RKO (cell line): ENCODE measurements at regions not wholly inside any gene's neighbourhood (a gene's known extent, or its start where the extent isn't known, plus 50 kb on each side); places are given as distances from the start of the nearest gene placed in this dataset.
"Not testable (repeated sequence)": the region's sequence is repeated elsewhere in the genome, so short reads cannot be mapped to it uniquely, and the experiment has no call there.

ENCODE experiments used
- DNase-seq: peaks from one replicate; pipeline ENCODE4 v3.0.0-alpha.2; 2016; ENCODE audit warnings: low spot score

DNA sequence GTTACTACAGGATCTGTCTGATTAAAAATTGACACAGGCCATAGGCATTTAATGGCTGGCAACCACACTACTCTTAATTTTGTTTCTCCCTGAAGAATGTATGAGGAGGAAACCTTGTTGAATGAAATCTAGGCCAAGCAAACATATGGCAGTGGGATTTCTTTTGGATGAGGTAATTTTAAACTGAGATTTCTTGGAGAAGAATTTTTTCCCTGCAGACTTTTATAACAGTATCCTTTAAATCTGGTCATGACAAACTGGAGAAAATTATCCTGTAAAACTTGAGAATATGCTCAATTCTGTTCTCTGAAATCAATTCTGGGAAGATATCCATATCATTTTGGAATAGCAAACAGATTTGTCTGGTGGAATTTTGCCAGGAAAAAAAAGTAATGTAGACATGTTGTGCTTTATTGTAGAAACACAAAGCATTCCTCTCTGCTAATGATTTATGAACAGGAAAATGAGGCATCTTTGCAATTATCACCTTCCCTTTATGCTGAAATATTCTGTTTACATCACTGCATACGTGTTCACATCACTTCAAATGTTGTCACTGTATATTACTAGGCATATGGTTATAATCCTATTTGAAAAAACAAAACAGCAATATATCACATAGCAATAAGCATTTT lies 108.3 kb upstream of the ARSJ start:
- DNase-seq = no peak

DNA sequence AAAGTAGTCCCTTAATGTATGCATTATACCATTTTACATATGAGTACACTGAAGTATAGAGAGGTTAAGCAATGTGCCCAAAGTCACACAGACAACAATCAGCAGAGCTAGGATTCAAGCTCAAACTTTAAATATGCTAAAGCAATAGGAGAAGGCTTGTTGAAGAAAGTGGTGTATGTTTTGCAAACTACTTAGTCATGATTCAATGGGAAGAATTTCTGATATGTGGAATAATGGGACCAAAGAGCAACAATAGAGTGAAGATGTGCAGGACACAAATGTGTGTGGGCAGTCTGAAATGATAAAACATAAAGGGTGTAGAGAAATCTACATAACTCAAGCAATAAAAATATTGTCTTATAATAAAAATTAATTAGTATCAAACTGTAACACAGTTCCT lies 109.0 kb upstream of the ARSJ start:
- no peak for DNase-seq

DNA sequence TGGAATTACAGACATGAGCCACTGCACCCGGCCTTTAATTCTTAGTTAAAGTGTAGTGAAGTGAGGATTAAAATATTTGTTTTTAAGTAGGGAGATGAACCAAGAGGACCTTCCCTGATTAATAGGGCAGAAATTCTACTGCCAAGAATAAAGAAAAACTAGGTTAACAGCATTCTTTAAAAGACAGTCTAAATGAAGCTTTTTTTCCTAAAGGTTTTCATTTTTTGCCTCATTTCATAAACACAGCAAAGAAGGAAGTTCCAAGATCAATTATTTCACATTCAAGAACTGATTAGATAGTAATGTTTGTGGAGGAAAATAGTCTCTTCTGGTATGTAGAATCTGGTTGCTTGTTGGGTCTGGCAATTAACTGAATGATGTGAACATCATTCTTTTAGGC lies 112.1 kb upstream of the ARSJ start:
- no peak for DNase-seq

- DNase-seq = no peak
Observed at GRCh38 chr4:114093221-114093715, 113.8 kb upstream of the ARSJ start.

GRCh38 chr4:114100288-114101031 lies 121.0 kb upstream of the ARSJ start:
- DNase-seq = no peak

DNA sequence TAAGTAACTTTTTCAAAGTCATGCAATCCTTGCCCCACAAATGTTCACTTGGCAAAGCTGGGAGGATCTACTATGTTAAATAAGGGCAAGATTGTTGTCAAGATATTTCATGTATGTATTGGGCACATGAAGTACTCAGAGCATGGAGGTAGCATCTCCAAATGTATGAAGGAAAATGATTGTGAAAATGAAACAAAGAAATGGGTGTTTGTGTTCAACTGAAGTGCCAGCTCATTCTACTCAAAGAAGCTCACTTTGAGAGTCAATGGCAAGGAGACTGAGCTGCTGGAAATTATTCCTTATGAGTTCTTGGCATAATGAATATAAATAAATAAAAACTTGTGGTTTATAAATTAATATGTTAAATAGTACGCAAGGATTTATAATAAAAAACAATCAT lies 124.5 kb upstream of the ARSJ start:
- DNase-seq = no peak

DNA sequence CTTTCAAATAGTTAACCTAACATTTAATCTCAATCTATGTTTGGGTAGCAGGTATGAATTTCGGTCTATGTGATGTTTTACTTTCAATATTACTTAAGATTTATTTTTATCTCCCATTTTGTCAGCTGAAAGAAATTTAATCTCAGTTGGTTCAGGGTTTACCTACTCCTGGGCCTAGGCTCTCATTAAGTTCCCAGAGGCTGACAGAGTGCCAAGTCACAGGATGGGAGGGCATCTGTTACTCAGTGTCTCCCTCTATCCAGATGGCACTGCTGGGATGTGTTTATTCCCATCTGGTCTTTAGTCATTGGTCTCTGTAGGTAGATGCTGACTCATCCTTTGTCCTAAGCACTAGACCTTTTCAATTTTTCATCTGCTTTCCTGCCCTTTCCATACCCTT lies 129.4 kb upstream of the ARSJ start:
- peak; percentile 67 for DNase-seq

GRCh38 chr4:114109776-114110175 lies 130.3 kb upstream of the ARSJ start:
- DNase-seq = no peak

- no peak for DNase-seq
Observed at GRCh38 chr4:114115526-114115925, 136.1 kb upstream of the ARSJ start.

GRCh38 chr4:114116861-114117260 lies 137.4 kb upstream of the ARSJ start:
- no peak for DNase-seq

DNA sequence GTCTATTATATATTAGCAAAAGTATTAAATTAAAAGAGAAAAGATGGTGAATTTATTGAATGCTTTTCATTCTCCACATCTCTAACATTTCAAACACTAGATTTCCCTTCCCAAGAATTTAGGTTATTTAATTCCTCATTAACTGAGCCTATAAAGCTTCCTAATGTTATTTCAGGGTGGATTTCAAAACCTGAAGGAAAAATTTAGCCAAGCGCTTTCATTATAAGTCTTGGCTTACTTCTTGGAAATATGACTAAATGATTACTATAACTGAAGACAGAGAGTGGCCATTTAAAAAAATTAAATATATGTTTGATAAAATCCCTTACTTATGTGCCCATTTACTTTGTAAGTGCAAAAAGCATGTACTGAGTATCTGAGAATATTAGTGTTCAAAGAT lies 141.8 kb upstream of the ARSJ start:
- no peak for DNase-seq

DNA sequence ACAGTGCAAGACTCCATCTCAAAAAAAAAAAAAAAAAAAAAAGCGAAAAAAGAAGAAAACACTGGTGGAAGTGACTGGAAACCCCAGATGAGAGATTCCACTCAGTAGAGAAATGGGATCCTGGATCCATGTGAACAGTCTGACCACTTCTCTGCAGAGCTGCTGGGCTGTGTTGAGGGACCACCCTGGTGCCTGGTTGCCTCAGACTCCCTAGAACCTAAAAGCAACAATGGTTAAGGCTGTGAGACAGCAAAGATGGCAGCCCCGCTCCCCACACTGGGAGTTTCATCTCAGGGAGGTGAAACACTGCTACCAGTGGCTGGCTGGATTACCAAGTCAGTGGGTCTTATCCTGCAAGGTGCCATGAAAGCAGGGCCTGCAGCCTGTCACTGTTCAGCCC lies 152.8 kb upstream of the ARSJ start:
- no peak for DNase-seq

GRCh38 chr4:114132830-114133229 lies 153.4 kb upstream of the ARSJ start:
- DNase-seq = peak; percentile 30

- DNase-seq = no peak
Observed at GRCh38 chr4:114136069-114136468, 156.6 kb upstream of the ARSJ start.

GRCh38 chr4:114137984-114138383 lies 158.5 kb upstream of the ARSJ start:
- no peak for DNase-seq

DNA sequence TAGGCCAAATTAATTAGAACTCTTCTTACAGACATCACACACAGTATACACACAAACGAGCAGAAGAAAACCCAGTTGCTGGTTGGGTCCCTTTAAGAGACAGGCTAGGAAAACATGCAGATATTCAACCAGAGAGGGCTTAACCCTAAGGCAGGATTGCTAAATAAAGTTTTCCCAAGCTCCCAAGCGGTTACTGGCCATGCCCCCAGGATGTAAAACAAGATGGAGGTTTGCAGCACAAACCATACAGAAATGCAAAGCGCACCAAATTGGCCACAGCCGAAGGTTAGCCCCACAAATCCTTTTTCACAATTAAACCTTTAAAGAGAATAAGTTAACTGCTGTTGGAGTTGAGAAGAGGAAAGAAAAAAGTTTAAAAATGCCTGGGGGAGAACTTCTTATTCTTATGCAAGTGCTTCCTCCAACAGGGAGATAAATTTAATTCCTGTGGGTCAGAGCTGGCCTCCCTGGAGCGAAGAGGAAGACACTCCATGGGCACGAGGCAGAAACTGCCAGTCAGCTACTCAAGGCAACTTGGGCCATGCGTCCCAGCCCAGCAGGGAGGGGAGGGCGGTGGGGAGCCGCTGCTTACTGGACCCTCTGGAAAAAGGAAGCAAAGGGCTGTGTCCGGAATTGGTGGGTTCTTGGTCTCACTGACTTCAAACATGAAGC lies 167.6 kb upstream of the ARSJ start:
- no peak for DNase-seq

- DNase-seq = not testable (repeated sequence)
Observed at GRCh38 chr4:114147619-114148208, 168.3 kb upstream of the ARSJ start.

DNA sequence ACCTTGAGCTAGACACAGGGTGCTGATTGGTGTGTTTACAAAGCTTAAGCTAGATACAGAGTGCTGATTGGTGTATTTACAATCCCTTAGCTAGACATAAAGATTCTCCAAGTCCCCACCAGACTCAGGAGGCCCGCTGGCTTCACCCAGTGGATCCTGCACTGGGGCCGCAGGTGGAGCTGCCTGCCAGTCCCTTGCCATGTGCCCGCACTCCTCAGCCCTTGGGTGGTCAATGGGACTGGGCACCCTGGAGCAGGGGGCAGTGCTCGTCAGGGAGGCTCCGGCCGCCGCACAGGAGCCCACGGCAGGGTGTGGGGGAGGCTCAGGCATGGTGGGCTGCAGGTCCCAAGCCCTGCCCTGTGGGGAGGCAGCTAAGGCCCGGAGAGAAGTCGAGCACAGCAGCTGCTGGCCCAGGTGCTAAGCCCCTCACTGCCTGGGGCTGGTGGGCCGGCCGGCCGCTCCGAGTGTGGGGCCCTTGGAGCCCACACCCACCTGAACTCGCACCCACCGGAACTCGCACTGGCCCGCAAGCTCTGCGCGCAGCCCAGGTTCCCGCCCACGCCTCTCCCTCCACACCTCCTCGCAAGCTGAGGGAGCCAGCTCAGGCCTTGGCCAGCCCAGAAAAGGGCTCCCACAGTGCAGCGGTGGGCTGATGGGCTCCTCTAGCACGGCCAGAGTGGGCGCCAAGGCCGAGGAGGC lies 169.1 kb upstream of the ARSJ start:
- DNase-seq = not testable (repeated sequence)

- DNase-seq = no peak
Observed at GRCh38 chr4:114156371-114156770, 176.9 kb upstream of the ARSJ start.

- DNase-seq = no peak
Observed at GRCh38 chr4:114161809-114162208, 182.4 kb upstream of the ARSJ start.

DNA sequence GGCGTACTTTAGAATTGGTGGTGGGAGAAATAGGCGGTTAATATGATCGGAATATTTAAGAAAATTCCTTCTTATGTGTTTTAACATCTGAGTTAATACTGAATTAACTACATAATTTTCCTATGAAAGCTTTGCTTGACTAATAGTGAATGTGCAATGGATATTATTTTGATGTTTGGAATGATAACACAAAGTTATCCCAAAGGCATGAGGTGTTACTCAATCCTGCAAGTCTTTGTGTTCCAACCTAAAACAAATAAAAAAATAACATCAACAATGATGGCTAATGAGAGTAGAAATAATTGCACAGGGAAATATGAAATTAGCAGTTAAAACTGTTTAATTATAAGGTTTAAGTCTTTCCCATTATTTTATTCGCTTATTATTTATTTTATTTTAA lies 183.6 kb upstream of the ARSJ start:
- no peak for DNase-seq

GRCh38 chr4:114173968-114174367 lies 194.5 kb upstream of the ARSJ start:
- no peak for DNase-seq
